ENCODE measurements at regions not wholly inside any gene's neighbourhood (a gene's known extent, or its start where the extent isn't known, plus 50 kb on each side); places are given as distances from the start of the nearest gene placed in this dataset.

DNA sequence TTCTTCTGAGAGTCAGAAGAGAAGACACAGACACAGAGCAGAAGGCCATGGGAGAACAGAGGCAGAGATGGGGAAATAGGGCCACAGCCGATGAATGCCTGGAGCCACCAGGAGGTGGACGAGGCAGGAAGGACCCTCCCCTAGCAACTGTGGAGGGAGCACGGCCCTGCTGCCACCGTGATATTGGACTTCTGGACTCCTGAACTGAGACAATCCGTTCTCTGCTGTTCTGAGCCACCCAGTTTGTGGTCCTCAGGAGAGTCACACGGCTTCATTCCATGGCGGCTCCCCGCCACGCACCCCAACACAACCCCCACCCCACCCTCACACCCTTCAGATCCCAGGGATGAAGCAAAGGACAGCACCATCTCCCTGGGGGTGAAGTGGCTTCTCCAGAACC, 338.1 kb downstream of the CTTN start:
- H3K27me3 Mint-ChIP-seq (ENCODE audit: insufficient read depth, unreplicated experiment) = no peaks in the 10 kb centered on the region

DNA sequence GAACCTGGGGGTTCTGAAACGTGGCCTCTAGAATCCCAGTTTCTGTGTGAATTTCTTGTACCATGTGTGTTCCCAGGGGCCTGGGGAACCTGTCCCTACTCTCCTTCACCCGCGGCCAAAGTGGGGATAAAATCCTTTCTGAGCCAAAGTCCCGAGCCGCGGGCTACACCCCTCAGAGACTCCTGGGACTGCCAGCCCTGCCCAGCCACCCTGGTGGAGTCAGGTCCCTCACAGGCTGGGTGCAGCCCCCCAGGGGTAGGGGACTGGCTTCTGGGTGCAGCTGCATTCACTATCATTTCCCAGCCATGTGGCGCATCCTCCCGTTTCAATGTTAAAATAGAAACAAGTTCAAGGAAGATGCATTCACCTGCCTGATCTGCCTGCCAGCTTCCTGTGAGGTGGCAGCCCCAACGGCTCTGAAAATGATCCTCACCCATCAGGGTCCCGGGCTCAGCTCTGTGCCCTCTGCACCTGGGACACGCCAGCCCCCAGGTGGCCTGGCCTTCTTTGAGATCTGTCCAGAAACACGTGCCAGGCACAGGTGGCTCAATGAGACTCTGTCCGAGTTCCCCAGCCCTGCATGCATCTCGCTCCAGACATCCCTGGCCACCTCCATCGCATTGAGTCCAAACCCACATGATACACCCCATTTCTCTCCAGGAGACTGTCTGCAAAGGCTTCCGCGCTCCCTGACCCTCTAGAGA, 338.8 kb downstream of the CTTN start:
- no TSS peak for BruUV-seq (replicated peaks)

More for the DNA sequence above, 338.1 kb downstream of the CTTN start:
- Histone ChIP-seq H3K9me3 (no peaks in the 10 kb centered on the region), H3K4me1 (no peaks in the 10 kb centered on the region), H3K27me3 (replicated peaks; ENCODE audit: control insufficient read depth, insufficient read depth, low read length) (no peaks in the 10 kb centered on the region), H3K36me3 (ENCODE audit: control insufficient read depth, insufficient read depth, low read length) (no peaks in the 10 kb centered on the region), H3K4me3 (ENCODE audit: low read depth, low read length) (no peak overlapping the region)
- H3K4me1 Mint-ChIP-seq (ENCODE audit: low read depth, unreplicated experiment) = no peaks in the 10 kb centered on the region
- H3K27ac Mint-ChIP-seq (ENCODE audit: unreplicated experiment) = no peak overlapping the region
- intact Hi-C loops (cut with micrococcal nuclease; ENCODE audit: unreplicated experiment) = no loop called here
- no peak overlapping the region for H3K4me3 Mint-ChIP-seq (ENCODE audit: unreplicated experiment)
- TF ChIP-seq CTCF (IDR thresholded peaks at IDR 0.05; ENCODE audit: insufficient read depth in 1 of 2, low read depth in 1 of 2, low read length in 1 of 2, severe bottlenecking in 1 of 2, unreplicated experiment in 1 of 2) = no peak
- no peaks in the 10 kb centered on the region for H3K9me3 Mint-ChIP-seq (ENCODE audit: unreplicated experiment)
- no peak for DNase-seq
- BruUV-seq (replicated peaks) = no TSS peak
- ChIA-PET POLR2A (no interaction called here), CTCF (no interaction called here)
- peaks cover 46% of the 10 kb centered on the region for H3K36me3 Mint-ChIP-seq (ENCODE audit: insufficient read depth, unreplicated experiment)

DNA sequence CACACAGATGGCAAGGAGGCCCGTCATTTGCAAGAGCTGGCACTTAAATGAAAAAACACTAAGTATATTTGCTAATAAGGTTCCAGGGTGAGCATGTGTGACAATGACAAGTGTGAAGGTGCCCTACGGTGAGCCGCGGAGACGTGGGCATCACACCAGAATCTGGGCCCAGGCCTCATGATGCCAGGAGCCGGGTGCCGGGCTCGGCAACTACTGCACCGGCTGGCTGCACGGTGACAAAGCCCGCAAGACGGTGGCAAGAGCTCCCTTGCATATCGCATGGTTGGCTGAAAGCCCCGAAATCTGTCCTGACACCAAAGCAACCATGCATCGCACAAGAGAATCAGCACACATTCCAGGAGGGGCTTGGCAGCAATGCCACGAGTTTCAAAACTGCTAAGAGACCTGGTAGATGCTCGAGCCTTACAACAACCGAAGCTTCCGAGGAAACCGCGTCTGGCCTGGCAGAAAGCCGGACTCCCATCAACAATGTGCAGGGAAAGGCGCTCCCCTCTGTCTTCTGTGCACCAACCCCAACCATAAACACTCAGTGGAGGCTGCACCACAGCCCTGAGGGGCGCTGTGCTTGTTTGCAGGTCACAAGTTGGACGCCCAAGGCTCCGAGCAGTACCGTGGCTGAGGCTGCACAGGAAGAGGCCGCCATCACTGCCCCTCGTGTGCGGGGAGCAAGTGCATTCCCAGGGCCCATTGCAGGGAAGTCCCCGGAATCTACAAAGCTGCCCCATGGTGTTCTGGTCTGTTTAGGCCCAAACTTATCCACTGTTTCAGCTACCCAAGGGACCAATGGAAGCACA, 339.7 kb downstream of the CTTN start:
- ChIA-PET POLR2A (no interaction called here), CTCF (no interaction called here)
- TF ChIP-seq CTCF (IDR thresholded peaks at IDR 0.05; ENCODE audit: insufficient read depth in 1 of 2, low read depth in 1 of 2, low read length in 1 of 2, severe bottlenecking in 1 of 2, unreplicated experiment in 1 of 2) = no peak
- DNase-seq = no peak
- H3K4me1 ChIP-seq = peaks cover 7% of the 10 kb centered on the region; the same call in 1 of the 2 replicates
- Mint-ChIP-seq H3K4me3 (ENCODE audit: unreplicated experiment) (no peak overlapping the region), H3K27me3 (ENCODE audit: insufficient read depth, unreplicated experiment) (no peaks in the 10 kb centered on the region), H3K9me3 (ENCODE audit: unreplicated experiment) (no peaks in the 10 kb centered on the region), H3K36me3 (ENCODE audit: insufficient read depth, unreplicated experiment) (peaks cover 54% of the 10 kb centered on the region), H3K27ac (ENCODE audit: unreplicated experiment) (no peak overlapping the region), H3K4me1 (ENCODE audit: low read depth, unreplicated experiment) (peaks cover 6% of the 10 kb centered on the region)
- intact Hi-C loops (cut with micrococcal nuclease; ENCODE audit: unreplicated experiment) = no loop called here
- BruUV-seq (replicated peaks) = no TSS peak
- no peak overlapping the region for H3K4me3 ChIP-seq (ENCODE audit: low read depth, low read length)
- H3K9me3 ChIP-seq = no peaks in the 10 kb centered on the region
- no peaks in the 10 kb centered on the region for H3K36me3 ChIP-seq (ENCODE audit: control insufficient read depth, insufficient read depth, low read length)
- H3K27me3 ChIP-seq (replicated peaks; ENCODE audit: control insufficient read depth, insufficient read depth, low read length) = no peaks in the 10 kb centered on the region

More for the DNA sequence above, 338.8 kb downstream of the CTTN start:
- ChIA-PET POLR2A (no interaction called here), CTCF (no interaction called here)
- no peaks in the 10 kb centered on the region for H3K27me3 Mint-ChIP-seq (ENCODE audit: insufficient read depth, unreplicated experiment)
- no peaks in the 10 kb centered on the region for H3K4me1 ChIP-seq
- H3K4me3 ChIP-seq (ENCODE audit: low read depth, low read length) = no peak overlapping the region
- H3K9me3 ChIP-seq = no peaks in the 10 kb centered on the region
- no peak overlapping the region for H3K4me3 Mint-ChIP-seq (ENCODE audit: unreplicated experiment)
- no peak overlapping the region for H3K27ac Mint-ChIP-seq (ENCODE audit: unreplicated experiment)
- DNase-seq = no peak
- no peaks in the 10 kb centered on the region for H3K36me3 ChIP-seq (ENCODE audit: control insufficient read depth, insufficient read depth, low read length)
- H3K9me3 Mint-ChIP-seq (ENCODE audit: unreplicated experiment) = no peaks in the 10 kb centered on the region
- H3K4me1 Mint-ChIP-seq (ENCODE audit: low read depth, unreplicated experiment) = no peaks in the 10 kb centered on the region
- TF ChIP-seq CTCF (IDR thresholded peaks at IDR 0.05; ENCODE audit: insufficient read depth in 1 of 2, low read depth in 1 of 2, low read length in 1 of 2, severe bottlenecking in 1 of 2, unreplicated experiment in 1 of 2) = no peak
- H3K36me3 Mint-ChIP-seq (ENCODE audit: insufficient read depth, unreplicated experiment) = peaks cover 46% of the 10 kb centered on the region
- intact Hi-C loops (cut with micrococcal nuclease; ENCODE audit: unreplicated experiment) = no loop called here
- no peaks in the 10 kb centered on the region for H3K27me3 ChIP-seq (replicated peaks; ENCODE audit: control insufficient read depth, insufficient read depth, low read length)

All from Caco-2 (cell line).